ENCODE measurements at regions not wholly inside any gene's neighbourhood (a gene's known extent, or its start where the extent isn't known, plus 50 kb on each side); places are given as distances from the start of the nearest gene placed in this dataset.

Small RNAs in the stretch of these regions (microRNA-seq; reads per million reads assigned to microRNA genes)
- 0 reads per million in 2 donors for gene MIR548M

Measured in aorta (tissue), 2 donors.